ENCODE measurements at regions not wholly inside any gene's neighbourhood (a gene's known extent, or its start where the extent isn't known, plus 50 kb on each side); places are given as distances from the start of the nearest gene placed in this dataset.

GRCh38 chr14:95034788-95035187, 122.5 kb downstream of the DICER1 start:
- DNase-seq: no peak

- DNase-seq: no peak
Observed at GRCh38 chr14:95033682-95034632, 123.4 kb downstream of the DICER1 start.

GRCh38 chr14:95033031-95033430, 124.3 kb downstream of the DICER1 start:
- DNase-seq: no peak

GRCh38 chr14:95026851-95027463, 130.4 kb downstream of the DICER1 start:
- DNase-seq: no peak

- DNase-seq: no peak
Observed at GRCh38 chr14:95025941-95026340, 131.4 kb downstream of the DICER1 start.

- no peak for DNase-seq
Observed at GRCh38 chr14:95025218-95025617, 132.1 kb downstream of the DICER1 start.

GRCh38 chr14:95024380-95024779, 132.9 kb downstream of the DICER1 start:
- DNase-seq: no peak

- DNase-seq: no peak
Observed at GRCh38 chr14:95023886-95024285, 133.4 kb downstream of the DICER1 start.

GRCh38 chr14:95023115-95023514, 134.2 kb downstream of the DICER1 start:
- no peak for DNase-seq

- DNase-seq: no peak
Observed at GRCh38 chr14:95021588-95021987, 135.7 kb downstream of the DICER1 start.

GRCh38 chr14:95018821-95019220, 138.5 kb downstream of the DICER1 start:
- no peak for DNase-seq

GRCh38 chr14:95015046-95015445, 142.3 kb downstream of the DICER1 start:
- DNase-seq: no peak

GRCh38 chr14:95014036-95014435, 143.3 kb downstream of the DICER1 start:
- no peak for DNase-seq

GRCh38 chr14:95011445-95012006, 145.8 kb downstream of the DICER1 start:
- DNase-seq: no peak

GRCh38 chr14:95008445-95009217, 148.7 kb downstream of the DICER1 start:
- no peak for DNase-seq

- no peak for DNase-seq
Observed at GRCh38 chr14:95007921-95008320, 149.4 kb downstream of the DICER1 start.

- no peak for DNase-seq
Observed at GRCh38 chr14:95006479-95006878, 150.8 kb downstream of the DICER1 start.

GRCh38 chr14:95006051-95006450, 151.3 kb downstream of the DICER1 start:
- no peak for DNase-seq

GRCh38 chr14:95003099-95003960, 154.0 kb downstream of the DICER1 start:
- DNase-seq: no peak

GRCh38 chr14:94998685-94999084, 158.6 kb downstream of the DICER1 start:
- no peak for DNase-seq

- no peak for DNase-seq
Observed at GRCh38 chr14:94998110-94998509, 159.2 kb downstream of the DICER1 start.

GRCh38 chr14:94995551-94995950, 161.8 kb downstream of the DICER1 start:
- no peak for DNase-seq
